GM12873 (cell line): ENCODE measurements at regions not wholly inside any gene's neighbourhood (a gene's known extent, or its start where the extent isn't known, plus 50 kb on each side); places are given as distances from the start of the nearest gene placed in this dataset.

Source experiments
- CTCF ChIP-seq: IDR thresholded peaks from 2 replicates; pipeline ENCODE4 v1.5.1; 2012; ENCODE audit warnings: low read depth, mild to moderate bottlenecking, moderate library complexity, low read length, control low read depth; ENCODE audit not compliant: insufficient read depth; ENCODE audit errors: missing control alignments

GRCh38 chr4:162830899-162831298 lies 335.8 kb downstream of the NAF1 start:
- no peak for TF ChIP-seq CTCF

- no peak for TF ChIP-seq CTCF
Measured at GRCh38 chr4:162804351-162804924, 362.3 kb downstream of the NAF1 start.

GRCh38 chr4:162803378-162803777 lies 363.3 kb downstream of the NAF1 start:
- no peak for TF ChIP-seq CTCF

- no peak for TF ChIP-seq CTCF
Measured at GRCh38 chr4:162797108-162797507, 369.6 kb downstream of the NAF1 start.

- TF ChIP-seq CTCF = no peak
Measured at GRCh38 chr4:162793571-162793970, 373.1 kb downstream of the NAF1 start.

GRCh38 chr4:162793004-162793403 lies 373.7 kb downstream of the NAF1 start:
- no peak for TF ChIP-seq CTCF

GRCh38 chr4:162791226-162791625 lies 375.5 kb downstream of the NAF1 start:
- TF ChIP-seq CTCF = no peak

GRCh38 chr4:162787120-162787519 lies 379.6 kb downstream of the NAF1 start:
- TF ChIP-seq CTCF = no peak
